ENCODE measurements at regions not wholly inside any gene's neighbourhood (a gene's known extent, or its start where the extent isn't known, plus 50 kb on each side); places are given as distances from the start of the nearest gene placed in this dataset.

DNA sequence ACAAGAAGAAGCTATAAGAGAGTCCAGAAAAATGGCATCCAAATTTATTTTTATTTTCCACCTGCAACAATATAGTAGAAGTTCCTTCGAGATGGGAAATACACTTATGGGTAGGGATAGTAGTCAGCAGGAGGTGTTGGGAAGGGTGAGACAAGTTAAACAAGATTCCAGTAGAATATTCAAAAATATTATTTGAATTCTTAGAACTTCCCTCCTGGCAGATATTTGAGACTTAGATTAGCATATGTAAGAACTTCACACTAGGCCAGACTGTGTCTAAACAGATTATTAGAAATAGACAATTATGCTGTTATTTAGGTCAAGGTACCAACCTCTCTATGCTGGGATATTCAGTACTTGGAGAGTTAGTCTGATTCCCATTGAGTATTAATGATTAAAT lies 108.7 kb downstream of the PLK2 start:
- TF ChIP-seq EZH2 (IDR thresholded peaks at IDR 0.05; ENCODE audit: borderline replicate concordance), result no peak
- no peak for TF ChIP-seq CTCF (IDR thresholded peaks at IDR 0.05; ENCODE audit: poor library complexity)
- TF ChIP-seq EZH2phosphoT487 (IDR thresholded peaks at IDR 0.05; ENCODE audit: low read depth, severe bottlenecking, unreplicated experiment), result no peak
- WGBS (ENCODE audit: low lambda C conversion rate, missing lambda C conversion rate), result 58% methylated on average over 1 of the region's 1 CpG
- no peaks in the 10 kb centered on the region for H3K36me3 ChIP-seq (replicated peaks; ENCODE audit: insufficient read depth, low read depth)
- no peaks in the 10 kb centered on the region for H3K9me2 ChIP-seq (replicated peaks; ENCODE audit: insufficient read depth)
- H3K79me2 ChIP-seq, result no peaks in the 10 kb centered on the region
- H3K27ac ChIP-seq, result no peak overlapping the region
- no peaks in the 10 kb centered on the region for H3K27me3 ChIP-seq
- DNase-seq (ENCODE audit: low spot score), result no peak
- H2AFZ ChIP-seq, result no peak overlapping the region
- H4K20me1 ChIP-seq (ENCODE audit: insufficient read depth, poor library complexity, severe bottlenecking), result no peaks in the 10 kb centered on the region
- no peak overlapping the region for H3K4me2 ChIP-seq
- no peaks in the 10 kb centered on the region for H3K9me3 ChIP-seq (ENCODE audit: low read depth)
- no peak overlapping the region for H3K4me3 ChIP-seq
- no peaks in the 10 kb centered on the region for H3K4me1 ChIP-seq (ENCODE audit: insufficient read depth)

DNA sequence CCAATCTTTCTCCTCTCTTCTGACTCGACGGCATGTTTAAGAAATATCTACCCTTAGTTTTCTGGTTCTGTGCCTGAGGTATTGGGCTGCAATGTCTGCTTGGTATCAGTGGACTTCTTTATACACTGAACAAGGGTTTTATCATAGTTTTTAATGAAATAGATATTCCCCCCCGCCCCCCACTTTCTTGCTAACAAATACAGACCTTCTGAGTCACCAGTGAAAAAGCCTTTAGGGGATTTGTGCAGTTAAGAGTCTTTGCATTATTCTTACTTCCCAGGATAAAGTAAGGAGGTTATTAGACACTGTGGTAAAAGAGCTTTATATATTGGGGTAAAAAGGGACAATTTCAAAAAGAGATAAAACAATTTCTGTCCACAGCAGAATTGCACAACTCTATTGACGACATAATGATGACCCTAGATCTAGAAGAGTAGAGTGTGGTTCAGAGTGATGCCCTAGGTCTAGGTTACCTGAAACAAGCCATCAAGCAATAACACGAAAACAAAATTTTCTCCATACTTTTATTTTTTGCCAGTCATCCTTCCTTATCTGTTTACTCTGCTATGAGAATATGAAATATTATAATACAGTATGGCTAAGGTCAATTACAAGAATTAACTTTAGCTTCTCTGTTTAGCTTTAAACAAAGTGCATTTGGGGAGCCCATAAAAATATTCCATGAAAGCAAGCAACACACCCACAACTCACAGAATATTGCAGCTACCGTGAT lies 110.7 kb downstream of the PLK2 start:
- H3K9me3 ChIP-seq (ENCODE audit: low read depth), result no peaks in the 10 kb centered on the region
- no peaks in the 10 kb centered on the region for H4K20me1 ChIP-seq (ENCODE audit: insufficient read depth, poor library complexity, severe bottlenecking)
- no peaks in the 10 kb centered on the region for H3K79me2 ChIP-seq
- H3K4me2 ChIP-seq, result no peak overlapping the region
- H3K4me1 ChIP-seq (ENCODE audit: insufficient read depth), result no peaks in the 10 kb centered on the region
- no peak for TF ChIP-seq EZH2phosphoT487 (IDR thresholded peaks at IDR 0.05; ENCODE audit: low read depth, severe bottlenecking, unreplicated experiment)
- TF ChIP-seq CTCF (IDR thresholded peaks at IDR 0.05; ENCODE audit: poor library complexity), result no peak
- TF ChIP-seq EZH2 (IDR thresholded peaks at IDR 0.05; ENCODE audit: borderline replicate concordance), result no peak
- H3K27me3 ChIP-seq, result no peaks in the 10 kb centered on the region
- no peak overlapping the region for H3K27ac ChIP-seq
- no peaks in the 10 kb centered on the region for H3K9me2 ChIP-seq (replicated peaks; ENCODE audit: insufficient read depth)
- no peak overlapping the region for H2AFZ ChIP-seq
- no peak overlapping the region for H3K4me3 ChIP-seq
- DNase-seq (ENCODE audit: low spot score), result no peak
- WGBS (ENCODE audit: low lambda C conversion rate, missing lambda C conversion rate), result 92% methylated on average over 6 of the region's 6 CpGs
- H3K36me3 ChIP-seq (replicated peaks; ENCODE audit: insufficient read depth, low read depth), result no peaks in the 10 kb centered on the region

DNA sequence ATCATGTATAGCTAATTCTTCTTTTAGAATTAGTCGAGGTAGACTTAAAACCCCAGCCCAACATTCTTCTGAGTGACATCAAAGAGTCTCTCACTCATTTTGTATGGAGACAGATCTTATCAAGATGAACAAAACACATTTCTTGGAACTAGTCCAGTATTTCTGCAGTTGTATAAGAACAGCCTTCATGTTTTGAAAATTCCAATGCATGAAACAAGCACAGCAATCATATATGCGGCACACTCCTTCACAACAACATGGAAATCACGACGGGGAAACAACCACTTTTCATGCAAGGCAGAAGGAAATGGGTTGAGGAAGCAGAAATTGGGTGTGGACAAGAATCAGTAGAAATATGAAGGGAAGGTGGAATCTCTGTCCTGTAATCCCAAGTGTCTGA lies 113.8 kb downstream of the PLK2 start:
- DNase-seq (ENCODE audit: low spot score), result no peak
- Histone ChIP-seq H3K27me3 (no peaks in the 10 kb centered on the region), H3K36me3 (replicated peaks; ENCODE audit: insufficient read depth, low read depth) (no peaks in the 10 kb centered on the region), H4K20me1 (ENCODE audit: insufficient read depth, poor library complexity, severe bottlenecking) (no peaks in the 10 kb centered on the region), H3K9me3 (ENCODE audit: low read depth) (no peaks in the 10 kb centered on the region), H3K27ac (no peak overlapping the region), H3K4me3 (no peak overlapping the region), H3K4me1 (ENCODE audit: insufficient read depth) (no peaks in the 10 kb centered on the region), H3K4me2 (no peak overlapping the region), H2AFZ (no peak overlapping the region), H3K79me2 (no peaks in the 10 kb centered on the region), H3K9me2 (replicated peaks; ENCODE audit: insufficient read depth) (no peaks in the 10 kb centered on the region)
- no peak for TF ChIP-seq EZH2phosphoT487 (IDR thresholded peaks at IDR 0.05; ENCODE audit: low read depth, severe bottlenecking, unreplicated experiment)
- no peak for TF ChIP-seq EZH2 (IDR thresholded peaks at IDR 0.05; ENCODE audit: borderline replicate concordance)
- no peak for TF ChIP-seq CTCF (IDR thresholded peaks at IDR 0.05; ENCODE audit: poor library complexity)
- 80% methylated on average over 4 of the region's 4 CpGs for WGBS (ENCODE audit: low lambda C conversion rate, missing lambda C conversion rate)

Measured in hepatocyte (in vitro differentiated cells).